ENCODE measurements at regions not wholly inside any gene's neighbourhood (a gene's known extent, or its start where the extent isn't known, plus 50 kb on each side); places are given as distances from the start of the nearest gene placed in this dataset.
"Not testable (repeated sequence)": the region's sequence is repeated elsewhere in the genome, so short reads cannot be mapped to it uniquely, and the experiment has no call there.

DNA sequence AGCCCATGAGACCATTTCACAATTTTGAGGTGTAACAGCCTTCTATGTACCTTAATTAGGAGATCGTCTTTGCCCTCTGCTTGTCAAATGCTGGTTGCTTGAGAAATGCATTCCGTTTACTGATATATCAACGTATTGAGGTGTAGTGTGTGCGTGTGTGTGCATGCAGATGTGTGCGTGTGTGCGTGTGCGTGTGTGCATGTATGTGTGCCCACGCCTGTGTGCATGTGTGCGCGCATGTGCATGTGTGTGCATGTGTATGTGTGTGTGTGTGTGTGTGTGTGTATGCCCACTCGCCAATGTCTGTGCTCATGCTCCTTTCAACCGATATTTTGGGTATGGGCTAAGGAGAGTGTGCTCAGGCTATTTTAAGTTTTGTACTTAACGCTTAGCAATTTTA is 81.5 kb upstream of the ZFHX3 start:
- DNase-seq, result no peak

DNA sequence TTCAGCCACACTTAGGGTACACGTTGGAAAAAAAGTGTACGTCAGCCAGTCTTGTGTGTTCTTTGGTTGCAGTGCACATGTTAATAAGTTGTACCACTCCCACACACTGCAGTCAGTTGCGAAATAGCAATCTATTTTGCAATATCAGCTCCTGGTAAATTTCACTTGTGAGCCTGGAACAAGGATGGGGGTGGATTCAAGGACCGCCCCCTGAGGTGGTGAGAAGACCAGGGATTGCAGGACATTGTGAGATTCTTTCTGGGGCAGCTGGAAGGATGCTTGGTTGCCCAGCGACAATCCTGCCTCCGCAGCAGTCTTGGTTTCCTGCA is 78.6 kb upstream of the ZFHX3 start:
- DNase-seq, result no peak

GRCh38 chr16:73125850-73126524 is 78.1 kb upstream of the ZFHX3 start:
- no peak for DNase-seq

DNA sequence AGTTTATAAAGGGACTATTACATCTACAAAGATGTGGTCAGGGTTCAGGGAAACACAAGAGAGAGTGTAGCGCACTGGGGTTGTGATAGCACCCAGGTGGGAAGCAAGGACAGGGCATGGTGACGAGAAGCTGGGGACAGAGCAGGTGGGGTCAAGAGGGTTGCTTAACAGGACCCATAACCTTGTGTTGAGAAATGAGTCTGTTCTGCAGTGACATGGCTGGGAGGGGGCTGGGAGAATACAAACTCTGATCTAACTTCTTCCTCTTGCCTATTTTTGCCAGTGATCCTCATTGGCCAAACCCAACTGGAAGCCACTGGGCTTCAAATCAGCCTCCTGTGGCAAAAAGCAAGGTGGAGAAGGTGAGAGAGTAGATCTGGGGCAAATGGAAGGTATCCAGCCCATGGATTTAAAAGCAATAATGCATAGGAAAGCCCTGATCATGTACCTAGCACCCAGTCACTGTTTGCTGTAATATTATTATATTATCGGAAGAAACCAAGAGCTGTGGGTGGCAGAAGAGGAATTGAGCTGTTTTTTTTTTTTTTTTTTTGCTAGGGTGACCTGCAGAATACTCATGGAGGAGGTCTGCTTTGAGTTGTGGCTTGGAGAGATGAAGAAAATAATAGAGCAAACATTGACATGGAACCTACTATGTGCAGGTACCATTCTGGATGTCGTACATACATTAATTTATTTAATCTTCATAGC is 76.9 kb upstream of the ZFHX3 start:
- DNase-seq, result no peak

- DNase-seq, result no peak
Measured at GRCh38 chr16:73124097-73124652, 76.2 kb upstream of the ZFHX3 start.

- no peak for DNase-seq
Measured at GRCh38 chr16:73122604-73123391, 74.9 kb upstream of the ZFHX3 start.

DNA sequence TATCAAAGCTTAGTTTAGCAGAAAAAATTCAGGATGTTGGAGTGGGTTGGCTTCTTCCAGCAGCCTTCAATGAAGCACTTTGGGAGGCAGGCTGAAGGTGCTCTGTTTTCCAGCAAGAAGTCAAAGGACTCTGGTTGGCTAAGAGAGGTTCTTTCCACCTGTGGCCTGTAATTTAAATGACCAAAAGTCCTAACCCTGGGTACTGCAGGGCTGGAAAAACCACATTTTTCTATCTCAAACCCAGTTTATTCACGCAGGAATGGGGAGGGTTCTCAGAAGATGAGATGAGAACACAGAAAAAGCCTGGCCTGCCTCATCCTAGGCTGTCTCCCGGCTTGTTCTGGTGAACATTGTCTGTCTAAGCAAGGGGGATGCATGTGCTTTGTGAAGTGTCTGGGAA is 68.6 kb upstream of the ZFHX3 start:
- no peak for DNase-seq

DNA sequence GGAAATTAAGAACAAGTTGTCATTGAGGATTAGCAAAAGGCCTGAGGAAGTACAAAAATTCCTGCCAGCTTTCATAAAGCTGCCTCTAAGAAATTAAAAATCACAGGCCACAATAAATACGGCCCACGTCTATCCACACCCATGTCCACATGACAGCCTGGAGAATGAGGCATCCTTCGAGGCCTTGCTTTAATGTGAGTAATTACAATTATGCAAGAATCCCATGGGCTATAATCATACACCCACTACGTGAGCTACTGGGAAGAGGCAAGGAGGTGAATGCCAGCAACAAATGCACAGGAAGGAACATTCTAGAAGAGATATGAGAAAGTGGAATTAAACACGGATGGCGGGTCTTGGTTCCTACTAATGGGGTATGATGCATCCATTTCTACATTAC is 65.4 kb upstream of the ZFHX3 start:
- DNase-seq, result no peak

DNA sequence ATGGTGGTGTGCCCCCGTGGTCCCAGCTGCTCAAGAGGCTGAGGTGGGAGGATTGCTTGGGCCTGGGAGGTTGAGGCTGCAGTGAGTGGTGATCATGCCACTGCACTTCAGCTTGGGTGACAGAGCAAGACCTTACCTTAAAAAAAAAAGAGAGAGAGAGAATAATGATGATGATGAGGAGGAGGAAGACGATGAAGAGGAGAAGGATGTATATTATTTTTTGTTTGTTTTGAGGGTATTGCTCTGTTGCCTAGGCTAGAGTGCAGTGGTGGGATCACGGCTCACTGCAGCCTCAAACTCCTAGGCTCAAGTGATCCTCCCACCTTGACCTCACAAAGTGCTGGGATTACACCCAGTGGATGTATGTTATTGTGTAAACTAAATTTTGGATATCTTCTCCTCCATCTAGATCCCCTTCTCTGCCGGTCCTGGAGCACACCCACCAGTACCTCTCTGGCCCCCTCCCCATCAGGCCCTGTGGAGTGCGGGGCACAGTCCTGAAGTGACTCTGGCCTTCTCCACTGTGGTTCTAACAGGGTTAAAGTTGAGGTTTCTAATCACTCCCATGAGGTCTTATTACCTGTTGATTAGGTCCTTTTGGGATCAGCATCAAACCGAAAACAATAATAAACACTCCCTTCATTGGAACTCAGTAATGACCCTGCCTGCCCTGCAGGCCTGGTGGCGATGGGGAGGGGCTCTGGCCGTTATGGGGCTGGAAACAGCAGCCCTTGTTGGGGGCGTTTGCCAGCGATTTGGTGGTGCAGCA is 60.5 kb upstream of the ZFHX3 start:
- DNase-seq, result no peak

DNA sequence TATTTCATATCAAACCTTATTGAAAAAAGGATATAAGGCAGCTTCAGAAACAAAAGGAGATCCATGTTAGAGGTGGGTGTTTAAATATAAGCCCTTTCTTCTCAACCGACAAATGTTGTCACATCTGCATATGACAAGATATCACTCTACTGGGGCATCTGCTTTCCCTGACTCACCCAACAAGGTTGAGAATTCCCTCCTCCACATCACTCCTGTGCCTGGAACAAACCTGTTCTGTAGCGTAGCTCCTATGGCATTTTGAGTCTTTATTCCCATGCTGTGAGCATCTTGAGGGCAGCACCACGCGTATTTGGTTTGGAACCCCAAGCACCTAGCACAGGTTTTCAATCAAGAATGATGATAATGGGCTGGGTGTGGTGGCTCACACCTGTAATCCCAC is 59.4 kb upstream of the ZFHX3 start:
- DNase-seq, result no peak

DNA sequence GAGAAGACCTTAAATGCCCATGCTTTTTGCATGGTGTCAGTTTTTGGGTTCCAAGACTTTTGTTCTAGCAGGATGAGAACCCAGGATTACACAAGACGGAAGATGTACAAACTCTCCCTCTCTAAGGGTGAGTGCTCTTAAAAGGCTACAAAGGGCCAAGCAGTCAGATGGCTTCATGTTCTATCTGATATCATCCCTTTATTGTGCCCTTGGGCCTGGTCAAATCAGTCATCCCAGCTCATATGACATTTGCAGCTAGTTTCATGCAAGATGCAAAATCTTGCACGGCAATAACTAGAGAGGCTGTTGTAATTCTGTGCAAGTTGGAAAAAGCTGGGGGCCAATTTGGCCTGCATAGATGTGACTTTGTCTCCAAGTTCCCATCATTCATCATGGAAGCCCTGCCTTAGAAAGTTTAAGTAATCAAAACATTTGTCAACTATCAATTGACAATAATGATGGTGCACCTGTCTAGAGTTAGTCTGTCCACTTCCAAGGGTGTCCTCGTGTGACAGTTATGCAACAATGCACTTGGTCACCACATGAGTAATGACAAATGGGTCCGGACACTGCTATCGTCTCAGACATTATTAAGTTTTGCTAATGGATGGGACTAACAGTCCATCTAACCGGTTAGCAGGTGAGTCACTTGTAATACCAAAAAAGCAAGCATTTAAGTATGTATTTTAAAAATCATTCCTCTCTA is 58.6 kb upstream of the ZFHX3 start:
- DNase-seq, result no peak

DNA sequence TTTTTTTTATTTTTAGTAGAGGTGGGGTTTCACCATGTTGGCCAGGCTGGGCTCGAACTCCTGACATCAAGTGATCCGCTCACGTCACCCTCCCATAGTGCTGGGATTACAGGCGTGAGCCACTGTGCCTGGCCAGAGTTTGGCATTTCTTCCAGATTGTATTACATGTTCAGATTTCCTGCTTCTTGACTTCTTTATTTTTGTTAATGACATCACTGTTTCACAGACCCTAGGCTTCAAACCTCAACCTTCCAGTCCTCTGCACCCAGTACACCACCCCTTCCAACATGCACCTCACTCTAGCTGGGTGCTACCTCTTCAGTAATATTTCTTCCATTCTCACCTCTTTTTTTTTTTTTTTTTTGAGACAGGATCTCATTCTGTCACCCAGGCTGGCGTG is 53.6 kb upstream of the ZFHX3 start:
- DNase-seq, result no peak

GRCh38 chr16:73099601-73100000 is 51.7 kb upstream of the ZFHX3 start:
- DNase-seq, result not testable (repeated sequence)

All from stimulated activated CD8-positive, alpha-beta memory T cell treated with anti-CD3 and anti-CD28 coated beads, Interleukin-4, amount 100 ng/mL, for 48 hours (primary cell).